HG03103 (cell line): ENCODE measurements at regions not wholly inside any gene's neighbourhood (a gene's known extent, or its start where the extent isn't known, plus 50 kb on each side); places are given as distances from the start of the nearest gene placed in this dataset.

ENCODE experiments used
- ATAC-seq: cut with Tn5 transposase; IDR thresholded peaks from one replicate; pipeline ENCODE4 v1.9.1; 2021; ENCODE audit warnings: low read depth; ENCODE audit not compliant: unreplicated experiment

DNA sequence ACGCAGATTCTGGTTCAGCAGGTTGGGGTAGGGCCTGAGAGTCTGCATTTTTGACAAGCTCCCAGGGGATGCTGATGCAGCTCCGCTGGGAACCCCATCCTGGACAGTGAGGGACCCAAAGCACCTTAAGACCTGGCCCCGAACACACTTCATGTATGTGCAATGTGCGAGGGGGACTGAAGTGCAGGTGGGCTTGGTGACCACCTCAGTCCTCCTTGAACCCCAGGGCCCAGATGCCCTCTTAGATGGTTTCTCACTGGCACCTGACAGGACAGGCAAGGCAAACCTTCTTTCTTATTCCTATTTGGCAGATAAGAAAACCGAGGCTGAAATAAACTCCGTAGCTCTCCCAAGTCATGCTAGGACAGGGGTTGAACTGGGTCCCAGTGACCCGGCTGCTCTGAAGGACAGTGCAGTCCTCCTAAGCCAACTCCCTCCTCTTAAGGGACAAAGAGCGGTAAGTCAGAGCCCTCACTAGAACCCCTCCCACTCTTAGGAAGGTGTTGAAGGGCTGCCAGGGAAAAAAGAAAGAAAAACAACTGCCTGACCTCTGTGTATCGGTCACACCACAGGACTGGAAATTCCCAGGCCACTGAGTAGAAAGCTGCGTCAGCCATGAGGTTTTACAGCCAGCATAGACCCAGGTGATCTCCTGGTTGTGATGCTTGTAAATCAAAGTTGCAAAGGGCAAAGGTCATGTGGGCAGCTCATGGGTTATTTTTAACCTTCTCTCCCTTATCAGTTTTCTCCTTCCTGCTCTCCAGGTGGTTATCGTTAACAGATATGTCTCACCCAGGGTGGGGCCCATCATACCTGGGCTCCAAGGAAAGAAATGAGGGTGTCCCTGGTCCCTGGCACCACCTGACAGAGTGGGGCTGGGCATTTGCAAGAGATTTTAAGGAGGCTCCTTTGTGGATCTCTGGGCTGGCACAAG is 90.9 kb upstream of the SMNDC1 start:
- ATAC-seq = peak; percentile 59

GRCh38 chr10:110396284-110396651 is 91.5 kb upstream of the SMNDC1 start:
- ATAC-seq = no peak

- ATAC-seq = no peak
Measured at GRCh38 chr10:110397856-110398255, 93.1 kb upstream of the SMNDC1 start.

- ATAC-seq = no peak
Measured at GRCh38 chr10:110398419-110399105, 93.8 kb upstream of the SMNDC1 start.

DNA sequence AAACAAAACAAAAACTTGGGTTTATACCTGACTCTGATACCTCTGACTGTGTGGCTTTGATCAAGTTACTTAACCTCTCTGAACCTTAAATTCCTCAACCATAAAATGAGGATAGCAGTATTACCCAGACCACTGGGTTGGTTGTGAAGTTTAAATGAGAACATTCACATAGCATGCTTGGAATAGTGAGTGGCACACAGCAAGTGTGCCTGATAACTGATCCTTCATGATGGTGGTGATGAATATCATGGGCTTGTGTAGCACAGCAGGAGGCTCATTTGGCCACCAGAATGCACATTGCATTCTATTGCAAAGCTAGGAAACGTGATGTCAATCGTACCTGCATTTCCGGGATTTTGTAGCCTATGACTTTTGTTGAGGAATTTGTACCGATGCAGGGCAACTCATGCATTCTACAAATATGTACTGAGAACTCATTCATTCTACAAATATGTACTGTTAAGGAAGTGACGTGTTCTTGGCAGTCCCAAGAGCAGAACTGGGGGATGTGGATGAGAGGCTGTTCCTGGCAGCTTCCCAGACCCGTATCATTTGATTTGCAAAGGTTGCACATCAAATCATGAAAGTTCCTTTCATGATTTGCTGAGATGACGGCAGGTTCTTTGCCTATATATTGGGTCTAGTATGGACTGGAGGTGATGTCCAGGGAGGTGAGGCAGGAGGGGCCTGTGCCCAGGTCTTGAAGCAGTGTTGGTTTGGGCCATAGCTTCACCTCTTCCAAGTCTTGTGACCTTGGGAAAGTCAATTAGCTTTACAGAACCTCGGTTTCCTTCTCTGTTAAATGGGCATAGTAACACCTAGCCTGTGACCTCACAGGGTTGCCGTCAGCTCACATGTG is 94.6 kb upstream of the SMNDC1 start:
- no peak for ATAC-seq

DNA sequence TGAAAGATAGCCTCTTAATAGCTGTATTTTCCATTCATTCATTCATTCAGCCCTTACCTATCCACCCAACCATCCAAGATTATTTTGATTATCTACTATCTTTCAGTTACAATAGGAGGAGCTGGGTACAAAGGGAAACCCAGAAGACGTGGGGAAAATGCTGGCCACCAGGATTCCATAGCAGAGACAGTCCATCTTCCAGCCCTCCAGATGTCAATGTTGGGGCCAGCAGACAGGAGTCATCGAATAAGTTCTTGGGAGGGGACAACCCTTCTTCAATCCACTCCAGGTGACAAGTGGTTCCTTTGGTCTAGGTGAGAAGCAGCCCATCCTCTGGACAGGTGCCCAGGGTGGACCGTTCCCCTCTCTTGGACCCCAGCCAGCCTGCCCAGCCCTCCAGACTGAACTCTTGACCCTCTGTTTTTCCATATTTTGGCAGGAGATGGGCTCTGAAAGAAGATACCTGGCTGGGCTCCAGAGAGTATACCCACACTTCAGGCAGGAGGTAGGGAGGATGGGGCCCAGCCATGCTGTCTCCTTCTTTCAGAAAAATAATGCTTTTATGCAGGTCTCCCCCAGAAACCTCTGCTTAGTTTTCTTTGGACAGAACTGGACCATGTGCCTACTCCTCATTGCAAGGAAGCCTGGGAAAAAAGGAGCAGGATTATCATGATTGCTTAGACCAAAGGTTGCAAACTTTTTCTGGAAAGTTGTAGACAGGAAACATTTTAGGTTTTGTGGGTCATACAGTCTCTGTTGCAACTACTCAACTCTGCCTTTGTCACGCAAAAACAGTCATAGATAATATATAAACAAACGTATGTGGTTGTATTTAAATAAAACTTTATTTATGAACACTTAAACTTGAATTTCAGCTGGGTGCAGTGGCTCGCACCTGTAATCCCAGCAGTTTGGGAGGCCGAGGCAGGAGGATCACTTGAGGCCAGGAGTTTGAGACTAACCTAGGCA is 95.5 kb upstream of the SMNDC1 start:
- no peak for ATAC-seq

DNA sequence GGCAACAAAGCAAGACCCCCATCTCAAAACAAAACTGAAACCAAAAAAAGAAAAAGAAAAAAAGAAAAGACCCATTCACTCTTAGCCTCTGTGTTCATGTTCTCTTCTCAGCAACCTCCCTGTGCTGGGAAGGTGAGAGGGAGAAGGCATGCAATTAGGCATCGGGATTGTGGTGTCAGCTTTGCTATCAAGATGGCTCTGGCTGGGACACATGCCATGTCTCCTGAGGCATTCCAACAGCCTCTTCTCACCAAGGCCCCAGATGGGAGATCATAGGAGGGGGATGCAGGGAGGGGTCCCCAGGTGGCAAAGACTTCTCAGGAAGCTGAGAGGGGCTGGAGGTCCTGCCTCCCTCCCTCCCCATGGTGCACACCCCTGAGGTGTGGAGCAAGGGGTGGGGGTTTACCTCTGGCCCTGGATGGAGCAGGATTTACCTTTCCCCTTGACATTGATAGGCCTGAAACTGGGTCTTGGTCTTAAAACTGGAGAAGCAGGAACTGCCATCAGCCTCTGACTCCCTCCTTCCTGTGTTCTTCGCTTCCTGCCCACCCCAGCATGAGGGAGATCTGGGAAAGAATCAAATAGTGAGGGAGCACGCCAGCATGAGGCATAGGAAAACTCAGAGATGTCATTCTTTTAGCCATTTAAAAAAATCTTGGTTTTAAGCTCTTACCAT is 96.2 kb upstream of the DUSP5 start:
- no peak for ATAC-seq

- ATAC-seq = no peak
Measured at GRCh38 chr10:110402077-110402416, 95.7 kb upstream of the DUSP5 start.

GRCh38 chr10:110403593-110403992 is 94.1 kb upstream of the DUSP5 start:
- ATAC-seq = no peak

DNA sequence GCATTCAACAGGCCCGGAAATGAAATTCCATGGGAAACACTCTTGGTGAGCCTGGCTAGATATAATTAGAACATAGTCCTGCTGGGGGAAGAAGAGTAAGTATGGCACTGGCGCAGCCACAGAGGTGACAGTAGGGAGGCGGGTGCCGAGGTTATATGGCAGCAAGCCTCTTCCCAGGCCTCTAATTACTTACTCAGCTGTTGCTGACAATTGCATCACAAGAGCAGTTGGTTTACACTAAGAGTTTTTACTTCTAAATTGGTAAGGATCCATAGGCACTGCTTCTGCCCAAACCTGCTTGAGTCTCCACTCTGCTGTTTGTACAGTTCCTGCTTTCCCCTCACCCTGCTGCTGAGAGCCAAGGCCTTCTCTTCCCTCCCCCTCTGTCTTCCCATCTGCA is 93.3 kb upstream of the DUSP5 start:
- ATAC-seq = no peak

DNA sequence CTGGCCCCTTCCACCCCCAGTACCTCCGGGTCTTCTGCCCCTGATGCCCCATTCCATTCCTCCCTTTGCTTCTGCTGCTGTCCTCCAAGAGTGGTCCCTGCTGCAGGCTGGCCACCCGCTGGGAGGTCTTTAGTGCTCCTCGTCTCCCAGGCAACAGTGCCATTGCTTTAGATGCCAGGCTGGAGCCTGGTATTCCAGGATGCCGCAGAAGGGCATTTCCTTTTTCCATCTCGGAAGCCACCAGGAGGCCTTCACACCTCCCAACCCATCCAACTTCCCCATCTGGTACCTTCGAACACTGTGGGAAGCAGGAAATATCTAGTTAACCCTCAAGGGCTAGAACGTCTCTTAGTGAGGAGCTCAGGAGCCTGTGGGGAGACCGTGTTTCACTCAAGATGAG is 92.9 kb upstream of the DUSP5 start:
- ATAC-seq = no peak

- ATAC-seq = no peak
Measured at GRCh38 chr10:110405380-110405779, 92.3 kb upstream of the DUSP5 start.

GRCh38 chr10:110407301-110408170 is 90.2 kb upstream of the DUSP5 start:
- no peak for ATAC-seq

- ATAC-seq = no peak
Measured at GRCh38 chr10:110408203-110408871, 89.4 kb upstream of the DUSP5 start.

GRCh38 chr10:110408943-110409342 is 88.8 kb upstream of the DUSP5 start:
- no peak for ATAC-seq

GRCh38 chr10:110409488-110409887 is 88.2 kb upstream of the DUSP5 start:
- no peak for ATAC-seq

DNA sequence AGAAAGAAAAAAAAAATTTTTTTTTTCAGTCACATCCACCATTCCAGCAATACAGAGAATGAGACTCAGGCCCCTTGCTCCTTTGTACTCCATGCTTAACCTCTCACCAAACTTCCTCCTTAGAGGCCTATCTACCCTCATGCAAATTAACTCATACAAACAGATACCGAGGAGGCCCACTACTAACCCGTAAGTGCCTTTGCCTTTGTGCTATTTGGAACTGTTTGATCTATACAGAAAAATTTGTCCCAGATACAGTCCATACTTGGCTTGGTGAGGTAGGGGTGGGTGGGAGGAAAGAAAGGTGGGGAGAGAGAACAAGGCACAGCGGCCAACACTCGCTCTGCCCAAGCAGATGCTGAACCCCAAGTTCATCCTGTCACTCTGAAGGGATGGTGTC is 87.8 kb upstream of the DUSP5 start:
- ATAC-seq = peak; percentile 34
